Choroid plexus epithelial cell (primary cell): ENCODE measurements at regions not wholly inside any gene's neighbourhood (a gene's known extent, or its start where the extent isn't known, plus 50 kb on each side); places are given as distances from the start of the nearest gene placed in this dataset.
"Not testable (repeated sequence)": the region's sequence is repeated elsewhere in the genome, so short reads cannot be mapped to it uniquely, and the experiment has no call there.

Source experiments
- DNase-seq: peaks from one replicate; pipeline ENCODE4 v3.0.0-alpha.2; 2010; ENCODE audit warnings: low read depth
- H3K4me3 ChIP-seq: 2 replicates; pipeline ENCODE4 v1.5.1; 2011; ENCODE audit warnings: low read depth, mild to moderate bottlenecking, control low read depth, low read length, moderate library complexity
- CTCF ChIP-seq: conservative IDR thresholded peaks from 2 replicates; pipeline ENCODE4 v1.5.1; 2011; ENCODE audit warnings: low read depth, mild to moderate bottlenecking, control low read depth, inconsistent platforms, low read length, moderate library complexity

GRCh38 chr12:75742961-75743360 is 231.6 kb upstream of the KRR1 start:
- no peak overlapping the region for H3K4me3 ChIP-seq
- TF ChIP-seq CTCF, result no peak
- DNase-seq, result no peak

- DNase-seq, result no peak
- no peak overlapping the region for H3K4me3 ChIP-seq
- no peak for TF ChIP-seq CTCF
Observed at GRCh38 chr12:75742048-75742447, 230.6 kb upstream of the KRR1 start.

- TF ChIP-seq CTCF, result no peak
- H3K4me3 ChIP-seq, result no peak overlapping the region
- no peak for DNase-seq
Observed at GRCh38 chr12:75739912-75740311, 228.5 kb upstream of the KRR1 start.

- H3K4me3 ChIP-seq, DNase-seq: not testable (repeated sequence)
Observed at GRCh38 chr12:75739098-75739497, 227.7 kb upstream of the KRR1 start.

GRCh38 chr12:75738486-75738885 is 227.1 kb upstream of the KRR1 start:
- no peak overlapping the region for H3K4me3 ChIP-seq
- no peak for TF ChIP-seq CTCF
- peak; percentile 31 for DNase-seq

- no peak for TF ChIP-seq CTCF
- no peak for DNase-seq
- no peak overlapping the region for H3K4me3 ChIP-seq
Observed at GRCh38 chr12:75735853-75736252, 224.4 kb upstream of the KRR1 start.

GRCh38 chr12:75728826-75729225 is 217.4 kb upstream of the KRR1 start:
- no peak for DNase-seq

More at GRCh38 chr12:75728826-75729225, 217.4 kb upstream of the KRR1 start:
- H3K4me3 ChIP-seq, result no peak overlapping the region
- TF ChIP-seq CTCF, result no peak
